Right lobe of liver (tissue), 6 donors: ENCODE measurements at regions not wholly inside any gene's neighbourhood (a gene's known extent, or its start where the extent isn't known, plus 50 kb on each side); places are given as distances from the start of the nearest gene placed in this dataset.
"Not testable (repeated sequence)": the region's sequence is repeated elsewhere in the genome, so short reads cannot be mapped to it uniquely, and the experiment has no call there.

Experiments
- ATAC-seq, 4 donors: fragments of 200-7000 bp; cut with Tn5 transposase; one replicate each; pipeline ENCODE4 v1.9.1; 2020; ENCODE audit warnings: mild to moderate bottlenecking in 4 of 4, moderate library complexity in 4 of 4
- DNase-seq, 3 donors: peaks; one replicate each; pipeline ENCODE4 v3.0.0-alpha.2; 2020
- H3K27ac ChIP-seq, 3 donors: fragments of 200-600 bp; one replicate each; pipeline ENCODE4 v1.8.0; 2022
- H3K27me3 ChIP-seq, 2 donors: fragments of 200-600 bp; one replicate each; pipeline ENCODE4 v1.8.0; 2022
- H3K36me3 ChIP-seq, 4 donors: fragments of 200-600 bp; sonication (generic) in 1 of 4; one replicate each; pipeline versions ENCODE4 v1.5.1 to v1.8.0; 2017 to 2022; ENCODE audit warnings: control low read depth in 1 of 4
- H3K4me1 ChIP-seq, 4 donors: fragments of 200-600 bp; sonication (generic) in 1 of 4; one replicate each; pipeline versions ENCODE4 v1.5.1 to v1.8.0; 2017 to 2022; ENCODE audit warnings: control low read depth in 1 of 4
- H3K4me3 ChIP-seq, 3 donors: fragments of 200-600 bp; one replicate each; pipeline ENCODE4 v1.8.0; 2022
- H3K9me3 ChIP-seq, 4 donors: fragments of 200-600 bp; sonication (generic) in 1 of 4; one replicate each; pipeline versions ENCODE4 v1.5.1 to v1.8.0; 2017 to 2022; ENCODE audit warnings: control low read depth in 1 of 4
- WGBS: methylation state at CpG from one replicate; pipeline ENCODE4 v1.1.6; 2018; ENCODE audit warnings: low coverage, low lambda C conversion rate; ENCODE audit not compliant: insufficient coverage; ENCODE audit errors: missing lambda C conversion rate; 5-methylcytosine and 5-hydroxymethylcytosine counted together
- intact Hi-C, 2 donors: fragments of 100-400 bp; cut with DNase I; formaldehyde crosslinking; loops; one replicate each; pipeline versions ENCODE4 v1.11.2 to v1.14.1; 2022
- donor health status: DM: no; HTN: yes; CAD: no.
- donor health status: DM: no; HTN: no; CAD: no.
- donor health status: DM: no; HTN: no; CAD: no.
- donor health status: DM: no; HTN: yes; CAD: no.
- donor health status: DM: no; HTN: yes; CAD: no.

DNA sequence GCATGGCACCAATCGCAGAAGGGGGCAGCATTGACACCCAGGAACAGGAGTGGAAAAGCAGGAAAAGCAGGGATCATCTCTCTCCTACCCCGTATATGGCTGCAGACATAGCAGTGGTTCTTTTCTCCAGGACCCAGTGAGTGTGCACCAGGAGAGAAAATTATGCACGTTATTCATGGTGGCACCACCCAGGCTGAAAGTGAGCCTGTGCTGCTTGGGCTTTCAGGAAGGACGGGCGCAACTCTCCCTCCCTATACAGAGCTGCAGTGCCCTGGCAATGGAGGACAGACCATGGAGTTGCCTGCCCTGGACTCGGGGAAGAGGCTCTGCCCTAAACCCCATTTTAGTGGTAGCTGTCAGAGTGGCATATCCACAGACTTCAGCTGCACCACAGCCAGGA is 132.1 kb downstream of the PPIAL4A start:
- H3K36me3 ChIP-seq, DNase-seq, H3K4me3 ChIP-seq, H3K27me3 ChIP-seq, H3K9me3 ChIP-seq, intact Hi-C loops, H3K4me1 ChIP-seq, H3K27ac ChIP-seq: not testable (repeated sequence)
- ATAC-seq: peak; percentile 10 to 20 (median 16)
- WGBS: 50% methylated on average over 1 of the region's 6 CpGs

DNA sequence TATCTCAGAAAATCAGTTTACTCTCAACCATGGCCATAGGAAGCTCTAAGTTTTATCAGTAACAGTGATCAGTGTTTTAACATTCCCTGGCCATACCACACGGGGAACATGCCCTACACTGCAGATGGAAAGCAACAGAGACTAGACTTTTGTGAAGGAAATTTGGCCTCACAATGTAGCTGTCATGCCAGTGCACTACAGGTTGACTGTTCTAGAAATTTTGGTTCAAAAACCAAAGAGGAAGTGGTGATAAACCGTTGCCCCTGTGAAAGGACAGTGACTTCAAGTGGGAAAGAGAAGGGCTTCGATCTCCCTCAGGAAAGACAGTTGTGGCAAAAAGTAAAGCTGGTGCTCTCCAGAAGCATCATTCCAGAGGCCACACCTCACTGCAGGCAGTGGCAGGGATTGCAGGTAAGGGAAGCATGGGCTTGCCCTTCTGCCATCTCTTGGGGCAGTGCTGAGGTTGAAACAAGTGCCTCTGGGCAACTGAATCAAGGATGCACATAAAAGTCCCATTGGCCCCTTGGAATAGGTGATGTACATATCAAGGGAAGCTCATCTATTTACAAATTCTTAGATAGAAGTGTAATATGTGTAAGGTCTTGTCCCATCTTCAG is 143.4 kb downstream of the PPIAL4A start:
- H3K27ac ChIP-seq, H3K4me3 ChIP-seq, H3K4me1 ChIP-seq, H3K9me3 ChIP-seq, intact Hi-C loops, H3K27me3 ChIP-seq, H3K36me3 ChIP-seq, ATAC-seq, DNase-seq: not testable (repeated sequence)
- WGBS: 22% methylated on average over 3 of the region's 3 CpGs

GRCh38 chr1:121036792-121037191 is 147.2 kb downstream of the PPIAL4A start:
- ATAC-seq, H3K27me3 ChIP-seq, H3K27ac ChIP-seq, H3K9me3 ChIP-seq, H3K4me1 ChIP-seq, intact Hi-C loops, DNase-seq, H3K36me3 ChIP-seq, H3K4me3 ChIP-seq: not testable (repeated sequence)
- no CpG with 5 or more reads among the region's 4 CpGs for WGBS

DNA sequence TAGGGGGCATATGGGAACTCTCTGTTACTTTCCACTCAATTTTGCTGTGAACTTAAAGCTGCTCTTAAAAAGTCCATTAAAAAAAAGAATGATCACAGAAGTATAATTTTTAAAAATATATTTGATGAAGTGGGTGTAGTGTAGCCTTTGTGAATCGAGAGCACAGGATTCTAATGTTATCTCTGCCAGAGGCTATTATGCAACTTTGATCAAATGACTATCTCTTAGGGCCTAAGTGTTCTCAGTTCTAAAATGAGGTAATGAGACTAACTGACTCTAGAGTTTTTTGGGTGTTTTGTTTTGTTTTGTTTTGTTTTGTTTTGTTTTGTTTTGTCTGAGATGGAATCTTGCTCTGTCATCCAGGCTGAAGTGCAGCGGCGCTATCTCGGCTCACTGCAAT is 143.2 kb downstream of the FAM72B start:
- H3K4me3 ChIP-seq, H3K9me3 ChIP-seq, H3K27me3 ChIP-seq, H3K27ac ChIP-seq, H3K36me3 ChIP-seq, H3K4me1 ChIP-seq, DNase-seq, intact Hi-C loops: not testable (repeated sequence)
- ATAC-seq: peak in 2 of 4 donors; percentile 45 to 54
- WGBS: no CpG with 5 or more reads among the region's 4 CpGs

DNA sequence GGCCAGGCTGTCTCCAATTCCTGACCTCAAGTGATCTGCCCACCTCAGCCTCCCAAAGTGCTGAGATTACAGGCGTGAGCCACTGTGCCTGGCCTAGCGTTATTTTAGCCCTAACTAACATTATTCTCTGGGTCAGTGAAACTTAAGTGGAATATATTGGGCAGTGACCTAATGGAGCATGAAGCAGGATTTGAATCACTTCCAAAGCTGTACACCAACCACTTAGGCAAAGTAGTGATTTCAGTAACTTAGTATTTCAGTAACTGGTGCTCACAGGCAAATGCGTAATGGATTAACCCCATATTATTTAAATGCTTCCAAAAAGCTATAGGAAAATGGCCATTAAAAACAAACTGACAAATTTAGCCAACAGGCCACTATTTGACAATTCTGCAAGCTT is 142.6 kb downstream of the FAM72B start:
- ATAC-seq, H3K27me3 ChIP-seq, H3K4me1 ChIP-seq, H3K36me3 ChIP-seq, H3K4me3 ChIP-seq, DNase-seq, H3K27ac ChIP-seq, H3K9me3 ChIP-seq, intact Hi-C loops: not testable (repeated sequence)
- WGBS: 100% methylated on average over 1 of the region's 3 CpGs

DNA sequence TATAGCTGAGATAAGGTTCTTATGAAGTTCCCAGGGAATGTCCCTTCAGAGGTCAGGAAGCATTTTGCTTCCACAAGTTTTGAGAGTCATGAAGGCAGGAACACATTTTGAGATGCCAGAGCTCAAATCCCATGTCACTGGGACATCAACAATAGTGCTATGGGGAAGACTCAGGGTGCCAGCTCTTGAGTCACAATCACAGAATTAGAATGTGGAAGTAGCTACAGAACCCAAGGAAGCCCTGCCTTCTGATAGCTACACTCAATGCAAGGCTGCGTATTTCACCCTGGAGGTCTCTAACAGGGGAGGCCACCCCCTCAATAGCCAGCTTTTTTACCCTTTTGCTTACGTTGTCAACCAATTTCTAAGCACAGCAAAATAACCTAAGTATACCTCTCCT is 141.3 kb downstream of the FAM72B start:
- H3K9me3 ChIP-seq, H3K27ac ChIP-seq, H3K27me3 ChIP-seq, H3K36me3 ChIP-seq, H3K4me1 ChIP-seq, intact Hi-C loops, DNase-seq, H3K4me3 ChIP-seq: not testable (repeated sequence)
- no CpG with 5 or more reads among the region's 2 CpGs for WGBS
- peak in 3 of 4 donors; percentile 57 to 70 (median 63) for ATAC-seq

- H3K27me3 ChIP-seq, DNase-seq, ATAC-seq, H3K36me3 ChIP-seq, H3K4me1 ChIP-seq, H3K4me3 ChIP-seq, H3K27ac ChIP-seq, intact Hi-C loops, H3K9me3 ChIP-seq: not testable (repeated sequence)
- 4% methylated on average over 13 of the region's 21 CpGs for WGBS
Measured at GRCh38 chr1:121048293-121048752, 135.8 kb downstream of the FAM72B start.

DNA sequence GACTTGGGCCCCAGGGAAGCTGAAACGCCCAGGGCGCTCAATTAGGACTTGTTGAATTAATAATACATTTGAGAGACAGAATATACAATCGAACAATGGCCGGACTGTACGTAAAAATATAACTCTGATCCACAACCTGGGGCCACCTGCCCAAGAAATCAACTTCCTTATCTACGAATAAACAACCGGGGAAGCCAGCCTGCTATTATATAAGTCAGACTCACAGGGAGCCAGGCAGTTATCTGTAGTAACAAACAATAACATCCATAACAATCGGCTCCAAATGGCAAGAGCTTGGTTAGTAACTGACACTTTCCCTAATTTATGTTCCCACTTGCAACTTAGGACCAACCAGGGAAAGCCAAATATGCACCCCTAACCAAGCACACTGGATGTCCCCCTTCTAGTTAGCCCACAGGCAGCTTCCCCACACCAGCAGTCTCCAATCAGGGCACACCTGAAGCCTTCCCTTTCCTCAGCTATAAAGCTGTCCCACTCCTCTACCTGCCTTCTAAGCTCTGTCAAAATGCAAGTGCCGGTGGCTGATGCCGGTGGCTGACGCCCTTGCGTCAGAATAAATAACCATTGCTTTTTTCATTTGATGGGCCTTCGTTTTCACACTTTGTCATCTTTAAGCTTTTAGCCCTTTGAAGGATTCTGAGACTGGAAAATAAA is 135.2 kb downstream of the FAM72B start:
- H3K27me3 ChIP-seq, H3K27ac ChIP-seq, H3K9me3 ChIP-seq, H3K4me1 ChIP-seq, ATAC-seq, H3K4me3 ChIP-seq, H3K36me3 ChIP-seq, intact Hi-C loops, DNase-seq: not testable (repeated sequence)
- WGBS: 38% methylated on average over 7 of the region's 13 CpGs

GRCh38 chr1:121050097-121050496 is 134.0 kb downstream of the FAM72B start:
- H3K9me3 ChIP-seq, H3K4me3 ChIP-seq, H3K36me3 ChIP-seq, H3K27me3 ChIP-seq, intact Hi-C loops, H3K4me1 ChIP-seq, H3K27ac ChIP-seq, ATAC-seq, DNase-seq: not testable (repeated sequence)
- WGBS: 67% methylated on average over 3 of the region's 5 CpGs

- intact Hi-C loops: not testable (repeated sequence)
- peak; percentile 24 to 42 (median 32) for ATAC-seq
Measured at GRCh38 chr1:121051161-121051790, 132.9 kb downstream of the FAM72B start.

GRCh38 chr1:121052081-121052660 is 132.0 kb downstream of the FAM72B start:
- H3K9me3 ChIP-seq, H3K27ac ChIP-seq, H3K4me1 ChIP-seq, ATAC-seq, intact Hi-C loops, H3K4me3 ChIP-seq, H3K36me3 ChIP-seq, H3K27me3 ChIP-seq: not testable (repeated sequence)
- 10% methylated on average over 9 of the region's 34 CpGs for WGBS
- DNase-seq: peak in 1 of 3 donors; percentile 23

More at GRCh38 chr1:121051161-121051790, 132.9 kb downstream of the FAM72B start:
- not testable (repeated sequence) for DNase-seq, H3K27ac ChIP-seq, H3K36me3 ChIP-seq, H3K4me3 ChIP-seq, H3K27me3 ChIP-seq, H3K9me3 ChIP-seq, H3K4me1 ChIP-seq
- 22% methylated on average over 9 of the region's 40 CpGs for WGBS
